T47D (cell line): ENCODE measurements at regions not wholly inside any gene's neighbourhood (a gene's known extent, or its start where the extent isn't known, plus 50 kb on each side); places are given as distances from the start of the nearest gene placed in this dataset.

Experiments used
- DNase-seq, 2 experiments: peaks; one replicate each; pipeline versions ENCODE4 v3.0.0 to v3.0.0-alpha.2; 2011 to 2012; ENCODE audit warnings: low read depth in 1 of 2, low spot score in 1 of 2
- JUND ChIP-seq: IDR thresholded peaks from 2 replicates; pipeline ENCODE4 v1.6.1; 2012; ENCODE audit warnings: low read depth
- in situ Hi-C: cut with HindIII; loops from 2 replicates; pipeline ENCODE4 v1.10.0; 2016; ENCODE audit warnings: low sequenced_read_pairs, low pct_unique_long_range_greater_than_20kb

DNA sequence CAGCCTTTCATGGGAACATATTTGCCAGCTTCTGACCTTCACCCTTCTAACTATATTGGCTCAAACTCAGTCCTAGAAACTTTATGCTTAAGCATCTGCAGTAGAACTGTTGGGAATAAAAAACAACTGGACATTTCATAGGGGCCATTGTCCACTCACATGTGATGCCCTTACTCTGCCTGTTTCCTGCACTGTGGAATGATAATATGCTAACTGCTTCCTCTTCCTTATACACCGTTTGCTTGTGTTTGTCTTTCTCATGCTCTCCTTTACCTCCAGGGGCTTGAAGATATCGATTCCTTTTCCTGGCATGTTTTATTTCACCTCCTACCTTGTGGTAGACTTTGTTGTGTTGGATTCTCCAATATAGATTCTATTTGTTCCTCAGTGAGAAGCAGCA, 333.0 kb upstream of the DDI1 start:
- in situ Hi-C loops = no loop called here
- no peak for TF ChIP-seq JUND
- no peak for DNase-seq

DNA sequence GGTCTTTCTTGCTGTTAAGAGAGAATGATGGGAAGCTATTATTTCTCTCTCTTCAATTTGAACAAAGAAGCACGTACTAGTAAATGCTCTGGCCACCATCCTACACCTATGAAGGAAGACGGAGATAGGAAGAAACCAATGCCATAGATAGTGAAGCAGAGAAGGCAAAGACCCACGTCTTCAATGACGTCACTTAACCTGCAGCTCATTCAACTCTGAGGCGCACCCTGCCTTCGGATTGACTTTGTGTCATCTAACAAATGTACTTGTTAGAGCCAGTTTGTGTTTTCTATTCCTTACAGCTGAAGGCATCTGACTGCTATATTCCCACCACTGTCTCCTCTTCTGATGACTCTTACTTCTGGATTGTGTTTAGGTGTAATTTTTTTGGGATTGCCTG, 332.5 kb upstream of the DDI1 start:
- in situ Hi-C loops = no loop called here
- DNase-seq = no peak
- TF ChIP-seq JUND = no peak

DNA sequence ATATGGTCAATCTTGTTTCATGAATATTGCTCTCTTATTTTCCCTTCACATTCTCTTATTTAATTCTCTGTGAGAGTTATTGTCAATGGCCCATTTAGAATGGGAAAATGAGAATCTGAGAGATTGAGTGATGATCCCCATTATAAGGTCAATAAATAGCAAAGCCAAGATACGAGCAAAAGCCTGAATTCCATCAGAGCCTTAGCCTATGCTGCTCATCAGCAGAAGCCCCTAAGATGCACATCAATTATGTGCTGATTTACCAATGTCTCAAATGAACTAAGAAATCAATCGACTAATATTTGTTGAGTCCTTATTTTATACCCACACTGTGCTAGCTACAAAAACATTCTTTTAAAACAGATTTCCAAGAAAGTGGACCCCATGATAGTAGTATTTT, 330.8 kb upstream of the DDI1 start:
- DNase-seq = no peak
- no peak for TF ChIP-seq JUND
- in situ Hi-C loops = no loop called here

DNA sequence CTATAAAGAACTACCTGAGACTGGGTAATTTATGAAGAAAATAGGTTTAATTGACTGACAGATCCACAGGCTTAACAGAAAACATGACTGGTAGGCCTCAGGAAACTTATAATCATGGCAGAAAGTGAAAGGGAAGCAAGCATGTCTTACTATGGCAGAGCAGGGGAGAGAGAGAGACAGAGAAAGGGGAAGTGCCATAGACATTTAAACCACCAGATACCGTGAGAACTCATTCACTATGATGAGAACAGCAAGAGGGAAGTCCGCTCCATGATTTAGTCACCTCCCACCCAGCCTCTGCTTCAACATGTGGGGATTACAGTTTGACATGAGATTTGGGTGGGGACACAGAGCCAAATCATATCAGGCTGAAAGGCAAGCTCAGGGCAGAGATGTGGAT, 327.1 kb upstream of the DDI1 start:
- no peak for DNase-seq
- in situ Hi-C loops = no loop called here
- no peak for TF ChIP-seq JUND

DNA sequence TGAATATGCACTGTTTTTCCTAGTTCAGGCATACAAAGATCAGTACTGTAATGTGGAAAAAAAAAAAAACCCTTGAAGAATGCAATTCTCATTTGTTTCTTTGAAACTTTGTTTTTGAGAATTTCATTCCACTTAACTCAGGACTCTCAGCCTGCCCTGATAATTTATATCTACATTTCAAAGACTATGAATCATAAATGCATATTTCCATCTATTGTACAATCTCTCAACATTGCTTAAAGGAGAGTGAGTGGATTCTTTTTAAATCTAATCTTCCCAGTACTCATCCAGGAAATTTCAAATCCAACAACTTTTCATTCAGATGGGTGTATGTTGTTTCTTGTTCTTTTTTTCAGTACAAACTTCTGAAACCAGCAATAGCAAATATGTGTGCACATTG, 322.2 kb upstream of the DDI1 start:
- in situ Hi-C loops = no loop called here
- DNase-seq = no peak
- TF ChIP-seq JUND = no peak

DNA sequence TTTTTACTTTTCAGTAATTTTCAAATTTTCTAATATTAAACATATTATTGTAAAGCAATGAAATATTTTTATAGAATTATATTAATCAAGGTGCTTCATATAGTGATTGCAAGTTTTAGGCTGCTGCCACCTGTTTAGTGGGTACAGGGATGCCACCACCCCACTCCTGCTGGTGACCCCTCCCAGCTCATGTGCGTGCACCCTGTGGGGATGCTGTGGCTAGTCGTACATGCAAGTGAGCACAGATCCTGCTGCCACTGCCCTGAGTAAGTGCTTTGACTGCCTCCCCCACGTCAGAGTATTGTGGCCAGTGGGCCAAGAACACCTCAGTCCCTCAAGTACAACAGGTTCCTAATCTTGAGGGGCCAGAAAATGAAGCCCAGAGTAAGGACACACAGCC, 320.1 kb upstream of the DDI1 start:
- DNase-seq = no peak
- in situ Hi-C loops = no loop called here
- TF ChIP-seq JUND = no peak

DNA sequence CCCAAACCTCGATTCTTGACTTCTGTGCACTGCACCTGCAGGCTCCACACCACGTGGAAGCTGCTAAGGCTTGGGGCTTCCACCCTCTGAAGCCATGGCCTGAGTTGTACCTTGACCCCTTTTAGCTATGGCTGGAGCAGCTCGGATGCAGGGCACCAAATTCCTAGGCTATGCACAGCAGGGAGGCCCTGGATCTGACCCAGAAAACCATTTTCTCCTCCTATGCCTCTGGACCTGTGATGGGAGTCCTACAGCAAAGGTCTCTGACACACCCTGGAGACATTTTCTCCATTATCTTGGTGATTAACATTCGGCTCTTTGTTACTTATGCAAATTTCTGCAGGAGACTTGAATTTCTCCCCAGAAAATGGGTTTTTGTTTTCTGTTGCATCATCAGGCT, 309.2 kb upstream of the DDI1 start:
- no peak for TF ChIP-seq JUND
- in situ Hi-C loops = no loop called here
- no peak for DNase-seq

DNA sequence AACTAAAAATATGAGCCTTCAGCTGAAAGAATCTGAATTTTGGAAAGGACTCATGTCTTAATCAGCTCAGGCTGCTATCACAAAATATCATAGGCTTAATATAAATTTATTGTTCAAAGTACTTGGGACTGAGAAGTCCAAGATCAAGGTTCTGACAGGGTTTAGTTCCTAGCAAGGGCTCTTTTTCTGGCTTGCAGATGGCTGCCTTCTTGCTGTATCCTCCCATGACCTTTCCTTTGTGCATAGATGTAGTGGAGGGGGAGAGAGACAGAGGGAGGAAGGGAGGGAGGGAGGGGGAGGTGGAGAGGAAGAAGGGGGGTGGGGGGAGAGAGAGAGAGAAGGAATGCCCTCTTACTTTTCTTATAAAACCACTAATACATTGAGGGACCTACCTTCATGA, 306.8 kb upstream of the DDI1 start:
- TF ChIP-seq JUND = no peak
- DNase-seq = no peak
- in situ Hi-C loops = no loop called here

DNA sequence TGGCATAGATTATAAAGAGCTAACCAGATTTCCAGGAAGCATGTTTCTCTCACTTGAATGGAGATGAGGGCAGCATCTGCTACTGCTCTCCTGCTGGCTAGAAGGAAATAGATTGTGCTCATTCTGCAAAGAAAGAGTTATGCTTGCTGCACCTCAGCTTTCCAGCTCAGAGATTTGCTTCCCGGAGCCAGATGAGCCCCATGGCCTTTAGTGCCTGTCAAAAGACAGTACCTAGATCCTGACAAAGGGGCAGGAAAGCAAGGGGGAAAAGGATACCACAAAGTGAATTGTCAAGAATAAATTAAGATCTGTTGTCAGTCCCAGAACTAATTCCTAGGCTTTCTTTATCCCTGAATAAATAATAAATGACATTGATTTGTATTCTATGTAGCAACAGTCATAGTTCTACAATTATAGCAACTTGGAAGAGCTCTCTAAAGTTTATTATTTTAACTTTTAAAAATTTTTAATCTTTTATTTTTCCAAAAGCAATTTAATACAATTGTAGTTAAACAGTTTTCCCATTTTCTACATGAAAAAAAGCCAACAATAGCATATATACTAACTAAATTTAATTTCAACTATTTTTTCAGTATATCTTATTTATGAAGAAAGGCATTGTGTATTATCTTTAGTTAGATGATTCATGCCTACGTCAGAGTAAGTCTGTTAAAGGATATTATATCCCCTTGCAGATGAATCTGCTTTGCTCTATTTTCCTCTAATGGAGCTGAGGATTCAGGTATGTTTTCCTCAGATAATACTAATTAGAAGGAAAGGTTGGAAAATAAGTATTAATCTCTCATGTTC, 306.1 kb upstream of the DDI1 start:
- in situ Hi-C loops = no loop called here
- no peak for TF ChIP-seq JUND
- DNase-seq = no peak

DNA sequence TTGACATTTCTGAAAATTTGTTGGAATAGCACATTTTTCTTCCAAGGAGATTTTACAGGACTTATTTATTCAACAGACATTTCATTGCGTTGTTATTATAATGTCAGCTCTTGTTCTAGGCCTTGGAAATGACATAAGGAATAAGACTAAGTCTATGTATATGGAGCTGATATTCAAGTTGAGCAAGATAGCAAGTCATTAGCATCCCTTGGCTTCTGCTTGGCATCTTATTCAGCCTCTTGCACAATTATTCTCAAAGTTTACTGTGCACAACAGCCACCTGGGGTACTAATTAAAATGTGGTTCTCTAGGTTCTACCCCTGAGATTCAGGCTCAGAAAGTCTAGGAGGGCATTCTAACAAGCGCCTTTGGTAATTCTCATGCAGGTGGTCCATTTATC, 304.8 kb upstream of the DDI1 start:
- no peak for DNase-seq

DNA sequence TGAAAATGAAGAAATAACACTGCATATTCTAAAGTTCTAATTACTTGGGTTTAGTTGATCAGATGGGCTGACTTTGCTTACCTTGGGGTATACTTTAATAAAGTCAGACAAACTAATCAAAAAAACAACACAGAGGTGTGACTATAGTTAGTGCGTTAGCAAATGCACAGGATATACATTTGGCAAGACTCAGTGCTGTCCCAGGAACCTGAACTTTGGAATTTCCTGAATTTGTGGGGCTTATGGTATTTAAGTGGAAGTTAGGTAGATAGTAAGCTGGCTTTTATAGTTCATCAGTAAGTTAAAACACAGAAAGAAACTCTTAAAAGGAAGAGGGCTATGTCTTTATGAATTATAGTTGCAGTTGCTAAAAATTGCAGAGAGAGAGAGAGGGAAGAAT, 302.6 kb upstream of the DDI1 start:
- TF ChIP-seq JUND = no peak

More for the DNA sequence above, 304.8 kb upstream of the DDI1 start:
- TF ChIP-seq JUND = no peak
- in situ Hi-C loops = no loop called here

DNA sequence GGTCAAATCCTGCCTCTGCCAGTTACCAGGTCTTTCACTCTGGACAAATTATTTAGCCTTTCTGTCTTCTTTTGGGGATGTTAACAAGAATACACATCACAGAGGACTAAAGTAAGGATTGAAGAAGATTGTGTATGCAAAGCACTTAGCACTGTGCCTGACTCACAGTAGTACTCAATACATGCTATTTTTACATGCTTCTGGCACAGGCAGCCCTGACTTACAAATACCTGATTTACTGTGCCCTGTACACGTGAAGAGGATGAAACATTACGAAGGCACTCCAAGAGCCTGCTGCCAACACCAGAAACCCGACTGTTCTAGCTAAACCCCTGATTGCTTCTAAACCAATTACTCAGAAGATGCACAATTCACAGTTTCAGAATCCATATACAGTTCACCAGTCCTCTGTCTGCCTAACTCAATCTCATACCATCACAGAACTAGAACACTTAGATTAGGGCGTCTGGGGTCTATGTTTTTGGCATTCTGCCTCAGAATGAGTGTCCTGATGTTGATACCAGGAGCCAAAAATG, 300.9 kb upstream of the DDI1 start:
- in situ Hi-C loops = no loop called here
- no peak for DNase-seq
- no peak for TF ChIP-seq JUND

More for the DNA sequence above, 302.6 kb upstream of the DDI1 start:
- DNase-seq = no peak
- in situ Hi-C loops = no loop called here

DNA sequence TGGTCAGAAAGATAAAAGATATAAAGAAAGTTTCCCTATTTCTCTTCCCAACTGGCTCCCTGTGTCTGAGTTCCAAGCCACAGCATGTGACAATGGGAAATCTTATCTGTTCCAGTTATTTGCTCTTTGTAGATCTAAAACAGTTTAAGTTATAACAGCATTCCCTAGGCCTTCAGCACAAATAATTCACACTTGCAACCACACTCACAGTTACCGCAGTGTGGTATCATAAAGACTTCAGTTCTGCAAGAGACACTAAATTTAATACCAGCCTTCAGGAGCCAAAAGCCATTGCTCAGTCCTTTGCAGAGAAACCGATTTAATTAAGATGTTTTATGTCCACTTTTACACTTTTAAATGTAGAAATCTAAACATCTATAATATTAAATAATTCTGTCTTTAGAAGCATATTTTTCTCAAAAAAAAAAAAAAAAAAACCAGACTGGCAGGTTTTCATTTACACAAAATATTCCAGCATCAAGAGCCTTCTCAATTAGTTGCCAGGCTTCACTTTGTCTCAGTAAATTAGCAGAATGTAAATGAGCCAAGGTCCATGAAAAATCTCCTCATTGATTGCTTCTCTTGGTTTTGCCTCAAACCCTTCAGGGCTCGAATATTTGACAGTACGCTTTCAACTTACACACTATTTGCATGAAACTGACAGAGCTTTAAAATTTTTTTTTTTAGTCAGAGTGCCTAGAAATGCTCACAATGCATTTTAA, 300.0 kb upstream of the DDI1 start:
- no peak for TF ChIP-seq JUND
- DNase-seq = no peak
- in situ Hi-C loops = no loop called here

DNA sequence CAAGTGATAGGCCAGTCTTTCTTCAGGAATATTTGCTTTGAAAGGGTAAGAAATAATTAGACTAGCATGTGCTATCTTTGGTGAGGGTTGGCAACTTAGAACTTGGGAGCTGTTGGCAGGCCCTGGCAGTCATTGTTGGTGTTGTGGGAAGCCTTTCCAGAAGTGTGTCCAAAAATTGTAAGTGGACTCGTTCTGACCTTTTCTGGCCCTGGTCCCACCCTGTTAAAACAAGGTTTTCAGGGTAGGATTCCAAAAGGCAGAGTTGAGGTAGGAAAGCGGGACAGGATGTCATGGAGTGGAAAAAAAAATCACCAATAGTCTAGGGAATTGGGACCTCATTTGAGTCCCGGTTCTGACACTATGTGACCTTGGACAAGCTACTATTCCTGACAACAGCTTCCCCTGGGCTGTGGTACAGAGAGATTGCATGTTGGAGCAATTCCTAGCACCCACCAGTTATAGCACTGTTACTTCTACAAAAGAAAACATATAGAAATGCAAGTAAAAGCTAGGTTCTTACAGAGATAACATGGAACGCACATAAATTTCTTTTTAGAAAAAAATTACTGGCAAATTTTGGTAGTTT, 299.3 kb upstream of the DDI1 start:
- in situ Hi-C loops = no loop called here
- DNase-seq = no peak
- no peak for TF ChIP-seq JUND
